ENCODE measurements at regions not wholly inside any gene's neighbourhood (a gene's known extent, or its start where the extent isn't known, plus 50 kb on each side); places are given as distances from the start of the nearest gene placed in this dataset.

DNA sequence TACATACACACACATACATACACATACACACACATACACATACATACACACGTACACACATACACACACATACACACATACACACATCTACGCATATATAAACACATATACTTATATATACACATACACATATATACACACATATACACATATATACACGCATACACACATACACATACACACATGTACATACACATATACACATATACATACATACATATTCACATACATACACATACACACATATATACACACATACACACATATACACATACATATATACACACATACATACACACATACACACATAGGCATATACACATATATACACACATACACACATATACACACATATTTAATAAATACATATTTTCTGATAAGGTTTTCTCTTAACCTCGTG, 324.0 kb downstream of the RPS6KC1 start:
- intact Hi-C loops (cut with micrococcal nuclease; ENCODE audit: unreplicated experiment), result loop anchor here (2.0 kb wide), 1 partner anchor 748 kb away; no protein-coding TSS in a partner anchor

DNA sequence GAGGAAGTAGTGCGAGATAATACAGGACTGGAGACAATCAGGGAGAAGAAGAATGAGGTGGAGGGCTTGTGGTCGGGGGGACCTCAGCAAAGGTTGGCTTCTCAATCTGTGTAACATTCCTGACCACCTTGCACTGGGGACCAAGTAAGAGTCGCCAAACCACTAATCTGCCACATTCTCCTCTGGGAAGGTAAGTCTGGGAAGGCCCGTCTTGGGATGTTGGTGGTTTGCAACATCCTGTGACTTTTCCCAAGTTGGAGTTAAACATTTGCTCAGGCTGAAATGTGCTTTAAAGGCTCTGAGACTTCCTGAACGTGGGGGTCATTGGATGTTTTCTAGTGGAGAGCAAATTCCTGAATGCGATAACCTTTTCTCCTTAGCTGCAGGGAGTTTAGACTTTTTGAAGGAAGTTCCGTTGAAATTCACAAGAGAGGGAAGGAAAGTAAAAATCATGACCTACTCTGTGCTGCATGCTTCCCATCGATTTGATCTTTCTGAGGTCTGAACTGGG, 325.9 kb downstream of the RPS6KC1 start:
- Histone ChIP-seq H3K4me1 (ENCODE audit: control insufficient read depth, insufficient read depth, low read length) (no peaks in the 10 kb centered on the region), H3K4me3 (ENCODE audit: low read depth in 2 of 2, low read length in 2 of 2) (no peak overlapping the region), H3K36me3 (ENCODE audit: control insufficient read depth, insufficient read depth, low read length) (no peaks in the 10 kb centered on the region), H3K9me3 (ENCODE audit: control insufficient read depth, insufficient read depth, low read depth, low read length) (no peaks in the 10 kb centered on the region), H3K27ac (ENCODE audit: low read length) (no peak overlapping the region), H3K27me3 (ENCODE audit: control insufficient read depth, insufficient read depth, low read length) (no peaks in the 10 kb centered on the region)
- CTCF ChIA-PET, result no interaction called here
- BruUV-seq (replicated peaks), result no TSS peak
- in situ Hi-C loops (cut with HindIII; ENCODE audit: low pct_unique_long_range_greater_than_20kb, low sequenced_read_pairs) (no loop called here), intact Hi-C loops (cut with micrococcal nuclease; ENCODE audit: unreplicated experiment) (no loop called here)
- ATAC-seq (no peak), DNase-seq (ENCODE audit: low read depth, low spot score) (no peak)
- POLR2A ChIA-PET, result no interaction called here
- TF ChIP-seq, protein P1, sequence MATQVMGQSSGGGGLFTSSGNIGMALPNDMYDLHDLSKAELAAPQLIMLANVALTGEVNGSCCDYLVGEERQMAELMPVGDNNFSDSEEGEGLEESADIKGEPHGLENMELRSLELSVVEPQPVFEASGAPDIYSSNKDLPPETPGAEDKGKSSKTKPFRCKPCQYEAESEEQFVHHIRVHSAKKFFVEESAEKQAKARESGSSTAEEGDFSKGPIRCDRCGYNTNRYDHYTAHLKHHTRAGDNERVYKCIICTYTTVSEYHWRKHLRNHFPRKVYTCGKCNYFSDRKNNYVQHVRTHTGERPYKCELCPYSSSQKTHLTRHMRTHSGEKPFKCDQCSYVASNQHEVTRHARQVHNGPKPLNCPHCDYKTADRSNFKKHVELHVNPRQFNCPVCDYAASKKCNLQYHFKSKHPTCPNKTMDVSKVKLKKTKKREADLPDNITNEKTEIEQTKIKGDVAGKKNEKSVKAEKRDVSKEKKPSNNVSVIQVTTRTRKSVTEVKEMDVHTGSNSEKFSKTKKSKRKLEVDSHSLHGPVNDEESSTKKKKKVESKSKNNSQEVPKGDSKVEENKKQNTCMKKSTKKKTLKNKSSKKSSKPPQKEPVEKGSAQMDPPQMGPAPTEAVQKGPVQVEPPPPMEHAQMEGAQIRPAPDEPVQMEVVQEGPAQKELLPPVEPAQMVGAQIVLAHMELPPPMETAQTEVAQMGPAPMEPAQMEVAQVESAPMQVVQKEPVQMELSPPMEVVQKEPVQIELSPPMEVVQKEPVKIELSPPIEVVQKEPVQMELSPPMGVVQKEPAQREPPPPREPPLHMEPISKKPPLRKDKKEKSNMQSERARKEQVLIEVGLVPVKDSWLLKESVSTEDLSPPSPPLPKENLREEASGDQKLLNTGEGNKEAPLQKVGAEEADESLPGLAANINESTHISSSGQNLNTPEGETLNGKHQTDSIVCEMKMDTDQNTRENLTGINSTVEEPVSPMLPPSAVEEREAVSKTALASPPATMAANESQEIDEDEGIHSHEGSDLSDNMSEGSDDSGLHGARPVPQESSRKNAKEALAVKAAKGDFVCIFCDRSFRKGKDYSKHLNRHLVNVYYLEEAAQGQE (IDR thresholded peaks at IDR 0.05; ENCODE audit: insufficient read depth in 1 of 2, low read depth in 2 of 2, low read length in 1 of 2), result no peak
- TF ChIP-seq POLR2AphosphoS5 (IDR thresholded peaks at IDR 0.05; ENCODE audit: low read depth, low read length), result no peak
- TF ChIP-seq, protein P2, sequence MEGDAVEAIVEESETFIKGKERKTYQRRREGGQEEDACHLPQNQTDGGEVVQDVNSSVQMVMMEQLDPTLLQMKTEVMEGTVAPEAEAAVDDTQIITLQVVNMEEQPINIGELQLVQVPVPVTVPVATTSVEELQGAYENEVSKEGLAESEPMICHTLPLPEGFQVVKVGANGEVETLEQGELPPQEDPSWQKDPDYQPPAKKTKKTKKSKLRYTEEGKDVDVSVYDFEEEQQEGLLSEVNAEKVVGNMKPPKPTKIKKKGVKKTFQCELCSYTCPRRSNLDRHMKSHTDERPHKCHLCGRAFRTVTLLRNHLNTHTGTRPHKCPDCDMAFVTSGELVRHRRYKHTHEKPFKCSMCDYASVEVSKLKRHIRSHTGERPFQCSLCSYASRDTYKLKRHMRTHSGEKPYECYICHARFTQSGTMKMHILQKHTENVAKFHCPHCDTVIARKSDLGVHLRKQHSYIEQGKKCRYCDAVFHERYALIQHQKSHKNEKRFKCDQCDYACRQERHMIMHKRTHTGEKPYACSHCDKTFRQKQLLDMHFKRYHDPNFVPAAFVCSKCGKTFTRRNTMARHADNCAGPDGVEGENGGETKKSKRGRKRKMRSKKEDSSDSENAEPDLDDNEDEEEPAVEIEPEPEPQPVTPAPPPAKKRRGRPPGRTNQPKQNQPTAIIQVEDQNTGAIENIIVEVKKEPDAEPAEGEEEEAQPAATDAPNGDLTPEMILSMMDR (IDR thresholded peaks at IDR 0.05), result no peak
- no peak for TF ChIP-seq SIN3A (IDR thresholded peaks at IDR 0.05; ENCODE audit: borderline replicate concordance, insufficient read depth, low read depth, low read length)
- TF ChIP-seq TCF7L2 (IDR thresholded peaks at IDR 0.05; ENCODE audit: low read depth, low read length), result no peak

More for the DNA sequence above, 324.0 kb downstream of the RPS6KC1 start:
- CTCF ChIA-PET, result no interaction called here
- H3K9me3 ChIP-seq (ENCODE audit: control insufficient read depth, insufficient read depth, low read depth, low read length), result no peaks in the 10 kb centered on the region
- H3K4me3 ChIP-seq (ENCODE audit: low read depth in 2 of 2, low read length in 2 of 2), result no peak overlapping the region
- no peaks in the 10 kb centered on the region for H3K4me1 ChIP-seq (ENCODE audit: control insufficient read depth, insufficient read depth, low read length)
- POLR2A ChIA-PET, result no interaction called here
- no peak overlapping the region for H3K27ac ChIP-seq (ENCODE audit: low read length)
- TF ChIP-seq, protein P1 (IDR thresholded peaks at IDR 0.05; ENCODE audit: insufficient read depth in 1 of 2, low read depth in 2 of 2, low read length in 1 of 2), result no peak
- TF ChIP-seq POLR2AphosphoS5 (IDR thresholded peaks at IDR 0.05; ENCODE audit: low read depth, low read length), result no peak
- no peak for TF ChIP-seq TCF7L2 (IDR thresholded peaks at IDR 0.05; ENCODE audit: low read depth, low read length)
- TF ChIP-seq SIN3A (IDR thresholded peaks at IDR 0.05; ENCODE audit: borderline replicate concordance, insufficient read depth, low read depth, low read length), result no peak
- no peaks in the 10 kb centered on the region for H3K36me3 ChIP-seq (ENCODE audit: control insufficient read depth, insufficient read depth, low read length)
- in situ Hi-C loops (cut with HindIII; ENCODE audit: low pct_unique_long_range_greater_than_20kb, low sequenced_read_pairs), result no loop called here
- no peak for DNase-seq (ENCODE audit: low read depth, low spot score)
- no peak for ATAC-seq
- no peaks in the 10 kb centered on the region for H3K27me3 ChIP-seq (ENCODE audit: control insufficient read depth, insufficient read depth, low read length)
- no TSS peak for BruUV-seq (replicated peaks)

Data from Panc1 (cell line).